ENCODE measurements at regions not wholly inside any gene's neighbourhood (a gene's known extent, or its start where the extent isn't known, plus 50 kb on each side); places are given as distances from the start of the nearest gene placed in this dataset.
"Not testable (repeated sequence)": the region's sequence is repeated elsewhere in the genome, so short reads cannot be mapped to it uniquely, and the experiment has no call there.

DNA sequence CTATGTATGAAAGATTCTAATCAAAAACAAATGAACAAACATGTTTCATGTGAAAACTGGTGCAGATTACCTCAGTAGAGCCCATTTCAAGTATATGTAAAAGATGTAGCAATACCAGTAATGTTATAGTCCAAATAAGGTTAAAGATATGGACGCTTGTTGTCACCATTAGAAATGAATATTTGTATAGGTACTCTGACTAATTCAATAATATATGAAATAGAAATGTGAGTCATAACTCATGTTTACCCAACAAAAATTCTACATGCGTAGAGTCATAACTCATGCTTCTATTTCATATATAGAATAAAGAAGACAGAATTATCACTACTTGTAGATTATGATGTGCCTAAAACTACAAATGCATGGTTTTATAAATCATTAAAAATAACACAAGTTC is 739.1 kb upstream of the DIAPH2 start:
- Mint-ChIP-seq H3K27ac (ENCODE audit: unreplicated experiment) (no peak overlapping the region), H3K9me3 (ENCODE audit: unreplicated experiment) (no peaks in the 10 kb centered on the region), H3K36me3 (ENCODE audit: low read depth, unreplicated experiment) (no peaks in the 10 kb centered on the region), H3K4me3 (ENCODE audit: unreplicated experiment) (no peak overlapping the region), H3K4me1 (ENCODE audit: unreplicated experiment) (no peaks in the 10 kb centered on the region), H3K27me3 (ENCODE audit: unreplicated experiment) (no peaks in the 10 kb centered on the region)
- TF ChIP-seq, protein P1, sequence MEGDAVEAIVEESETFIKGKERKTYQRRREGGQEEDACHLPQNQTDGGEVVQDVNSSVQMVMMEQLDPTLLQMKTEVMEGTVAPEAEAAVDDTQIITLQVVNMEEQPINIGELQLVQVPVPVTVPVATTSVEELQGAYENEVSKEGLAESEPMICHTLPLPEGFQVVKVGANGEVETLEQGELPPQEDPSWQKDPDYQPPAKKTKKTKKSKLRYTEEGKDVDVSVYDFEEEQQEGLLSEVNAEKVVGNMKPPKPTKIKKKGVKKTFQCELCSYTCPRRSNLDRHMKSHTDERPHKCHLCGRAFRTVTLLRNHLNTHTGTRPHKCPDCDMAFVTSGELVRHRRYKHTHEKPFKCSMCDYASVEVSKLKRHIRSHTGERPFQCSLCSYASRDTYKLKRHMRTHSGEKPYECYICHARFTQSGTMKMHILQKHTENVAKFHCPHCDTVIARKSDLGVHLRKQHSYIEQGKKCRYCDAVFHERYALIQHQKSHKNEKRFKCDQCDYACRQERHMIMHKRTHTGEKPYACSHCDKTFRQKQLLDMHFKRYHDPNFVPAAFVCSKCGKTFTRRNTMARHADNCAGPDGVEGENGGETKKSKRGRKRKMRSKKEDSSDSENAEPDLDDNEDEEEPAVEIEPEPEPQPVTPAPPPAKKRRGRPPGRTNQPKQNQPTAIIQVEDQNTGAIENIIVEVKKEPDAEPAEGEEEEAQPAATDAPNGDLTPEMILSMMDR (IDR thresholded peaks at IDR 0.05; ENCODE audit: unreplicated experiment), result no peak
- DNase-seq (ENCODE audit: low spot score), result no peak

DNA sequence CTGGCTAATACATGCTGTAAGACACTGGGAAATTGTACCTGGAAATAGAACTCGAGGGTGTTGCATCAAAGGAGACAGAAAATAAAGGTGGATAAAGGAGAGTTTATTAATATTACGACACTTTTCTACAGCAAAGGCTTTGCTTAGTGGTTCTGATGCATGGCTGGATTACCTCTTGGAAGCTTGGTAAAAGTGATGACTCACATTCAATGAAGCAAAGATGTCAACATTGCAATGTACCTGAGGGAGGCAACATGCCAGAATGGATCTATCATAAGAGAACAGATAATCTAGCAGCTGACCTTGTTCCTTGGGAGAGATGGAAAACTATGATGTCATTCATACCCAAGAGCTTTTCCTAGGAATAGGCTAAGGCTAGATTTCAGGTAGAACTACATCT is 735.1 kb upstream of the DIAPH2 start:
- Mint-ChIP-seq H3K4me3 (ENCODE audit: unreplicated experiment) (no peak overlapping the region), H3K36me3 (ENCODE audit: low read depth, unreplicated experiment) (no peaks in the 10 kb centered on the region), H3K27ac (ENCODE audit: unreplicated experiment) (no peak overlapping the region), H3K4me1 (ENCODE audit: unreplicated experiment) (no peaks in the 10 kb centered on the region), H3K27me3 (ENCODE audit: unreplicated experiment) (no peaks in the 10 kb centered on the region), H3K9me3 (ENCODE audit: unreplicated experiment) (no peaks in the 10 kb centered on the region)
- no peak for DNase-seq (ENCODE audit: low spot score)
- TF ChIP-seq, protein P1 (IDR thresholded peaks at IDR 0.05; ENCODE audit: unreplicated experiment), result no peak

DNA sequence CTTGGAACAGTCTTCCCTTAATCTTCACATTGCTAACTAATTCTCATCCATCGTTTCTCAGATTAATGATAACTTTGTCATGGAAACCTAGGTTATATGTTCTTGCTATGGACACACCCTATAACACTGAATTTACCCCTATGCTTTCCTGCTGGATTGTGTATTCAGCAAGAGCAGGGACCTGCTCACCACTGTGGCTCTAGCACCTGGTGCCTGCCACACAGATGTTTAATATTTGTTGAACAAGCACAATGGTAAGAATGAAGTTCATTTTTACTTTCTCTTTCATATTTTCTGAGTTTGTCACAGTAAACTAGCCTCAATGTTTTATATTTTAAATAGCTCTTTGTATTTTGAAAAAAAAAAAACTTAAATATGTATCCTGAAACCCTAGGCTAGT is 734.0 kb upstream of the DIAPH2 start:
- no peaks in the 10 kb centered on the region for H3K27me3 Mint-ChIP-seq (ENCODE audit: unreplicated experiment)
- TF ChIP-seq, protein P1 (IDR thresholded peaks at IDR 0.05; ENCODE audit: unreplicated experiment), result no peak
- no peaks in the 10 kb centered on the region for H3K4me1 Mint-ChIP-seq (ENCODE audit: unreplicated experiment)
- no peaks in the 10 kb centered on the region for H3K36me3 Mint-ChIP-seq (ENCODE audit: low read depth, unreplicated experiment)
- no peak overlapping the region for H3K27ac Mint-ChIP-seq (ENCODE audit: unreplicated experiment)
- DNase-seq (ENCODE audit: low spot score), result no peak
- H3K4me3 Mint-ChIP-seq (ENCODE audit: unreplicated experiment), result no peak overlapping the region
- H3K9me3 Mint-ChIP-seq (ENCODE audit: unreplicated experiment), result no peaks in the 10 kb centered on the region

DNA sequence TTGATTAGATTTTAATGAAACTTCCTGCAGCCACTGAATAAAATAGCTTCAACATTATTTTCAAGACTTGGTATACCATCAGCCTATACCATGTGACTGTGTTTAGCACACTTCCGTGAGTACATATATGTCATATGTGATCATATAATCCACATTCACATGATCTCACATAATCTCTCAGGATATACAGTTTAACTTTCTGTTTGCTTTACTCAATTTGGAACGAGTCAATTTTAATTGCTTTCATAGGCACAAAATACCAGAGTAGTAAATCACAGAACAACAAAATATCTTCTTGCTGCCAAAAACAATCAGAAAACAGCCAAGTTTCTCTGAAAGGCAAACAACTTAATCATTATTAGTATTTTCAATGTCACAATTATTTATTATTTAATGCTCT is 731.1 kb upstream of the DIAPH2 start:
- no peak for DNase-seq (ENCODE audit: low spot score)
- H3K4me3 Mint-ChIP-seq (ENCODE audit: unreplicated experiment), result no peak overlapping the region
- H3K27ac Mint-ChIP-seq (ENCODE audit: unreplicated experiment), result no peak overlapping the region
- no peaks in the 10 kb centered on the region for H3K4me1 Mint-ChIP-seq (ENCODE audit: unreplicated experiment)
- peaks cover 4% of the 10 kb centered on the region for H3K9me3 Mint-ChIP-seq (ENCODE audit: unreplicated experiment)
- H3K36me3 Mint-ChIP-seq (ENCODE audit: low read depth, unreplicated experiment), result no peaks in the 10 kb centered on the region
- TF ChIP-seq, protein P1 (IDR thresholded peaks at IDR 0.05; ENCODE audit: unreplicated experiment), result no peak
- H3K27me3 Mint-ChIP-seq (ENCODE audit: unreplicated experiment), result no peaks in the 10 kb centered on the region

GRCh38 chrX:95956745-95957144 is 727.9 kb upstream of the DIAPH2 start:
- Mint-ChIP-seq H3K27me3 (ENCODE audit: unreplicated experiment) (no peaks in the 10 kb centered on the region), H3K27ac (ENCODE audit: unreplicated experiment) (no peak overlapping the region), H3K4me1 (ENCODE audit: unreplicated experiment) (no peaks in the 10 kb centered on the region), H3K36me3 (ENCODE audit: low read depth, unreplicated experiment) (no peaks in the 10 kb centered on the region), H3K9me3 (ENCODE audit: unreplicated experiment) (peaks cover 4% of the 10 kb centered on the region), H3K4me3 (ENCODE audit: unreplicated experiment) (no peak overlapping the region)
- TF ChIP-seq, protein P1 (IDR thresholded peaks at IDR 0.05; ENCODE audit: unreplicated experiment), result no peak
- DNase-seq (ENCODE audit: low spot score), result no peak

DNA sequence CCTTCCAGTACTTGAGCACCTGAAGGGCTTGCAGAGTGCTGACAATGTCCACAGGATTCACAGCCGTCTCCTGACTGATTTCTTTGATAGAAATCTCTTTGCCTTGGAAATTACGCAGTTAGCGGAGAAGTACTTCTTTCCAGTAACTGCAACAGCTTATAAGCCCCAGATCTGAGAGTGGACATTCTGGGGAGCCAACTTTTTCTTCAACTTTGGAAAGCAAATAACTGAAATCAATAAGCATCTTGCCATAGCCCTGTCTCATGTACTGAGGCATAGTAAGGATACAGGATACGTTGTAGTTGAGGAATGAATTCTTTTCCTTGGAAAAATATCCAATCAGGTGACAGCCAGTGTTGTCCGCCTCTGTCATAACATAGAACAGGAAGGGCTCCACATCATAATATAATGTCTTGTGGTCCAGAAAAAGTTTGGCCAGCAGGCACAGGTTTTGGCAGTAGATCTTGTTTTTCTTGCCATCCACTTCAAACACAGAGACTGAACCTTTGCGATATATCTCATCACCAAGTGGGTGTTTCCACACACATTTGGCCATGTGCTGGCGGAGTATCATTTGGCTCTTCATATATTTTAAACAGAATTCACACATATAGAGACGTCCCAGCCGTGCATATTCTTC is 711.1 kb upstream of the DIAPH2 start:
- H3K36me3 Mint-ChIP-seq (ENCODE audit: low read depth, unreplicated experiment); H3K27me3 Mint-ChIP-seq (ENCODE audit: unreplicated experiment); H3K9me3 Mint-ChIP-seq (ENCODE audit: unreplicated experiment); H3K4me1 Mint-ChIP-seq (ENCODE audit: unreplicated experiment); H3K4me3 Mint-ChIP-seq (ENCODE audit: unreplicated experiment); H3K27ac Mint-ChIP-seq (ENCODE audit: unreplicated experiment); DNase-seq (ENCODE audit: low spot score): not testable (repeated sequence)
